ENCODE measurements at regions not wholly inside any gene's neighbourhood (a gene's known extent, or its start where the extent isn't known, plus 50 kb on each side); places are given as distances from the start of the nearest gene placed in this dataset.
A peak's percentile ranks its signal among the peaks of the same experiment; 100 is the strongest.

DNA sequence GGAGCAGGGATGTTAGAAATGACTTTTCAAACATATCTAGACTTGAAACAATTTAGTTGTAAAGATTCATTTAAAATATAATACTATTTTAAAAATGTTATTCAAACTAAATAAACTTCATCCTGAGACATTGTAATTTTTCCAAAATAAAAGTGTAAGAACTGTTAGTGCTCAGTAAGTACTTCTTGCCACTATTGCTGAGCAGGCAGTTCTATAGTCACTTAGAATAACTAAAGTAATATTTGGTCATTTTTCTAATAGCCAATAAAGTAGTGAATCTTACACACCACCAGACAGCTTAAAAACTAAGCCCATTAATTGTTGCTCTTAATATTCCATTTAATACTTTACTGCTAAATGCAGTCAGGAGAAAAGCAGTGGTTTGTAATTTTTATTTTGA, 1120.0 kb upstream of the CDH10 start:
- Histone ChIP-seq H3K27me3 (replicated peaks in 2 of 5; ENCODE audit: control insufficient read depth in 4 of 5, insufficient read depth in 5 of 5, low read length in 4 of 5) (no peaks in the 10 kb centered on the region), H3K9me3 (ENCODE audit: control extremely low read depth in 1 of 5, control insufficient read depth in 4 of 5, insufficient read depth in 2 of 5, low read depth in 1 of 5, low read length in 4 of 5) (peaks cover 0 to 1% (median 0%) of the 10 kb centered on the region in 5 experiments), H3K4me1 (ENCODE audit: control extremely low read depth in 1 of 4, control insufficient read depth in 4 of 4, insufficient read depth in 4 of 4, low read length in 3 of 4) (peaks cover 0 to 4% (median 0%) of the 10 kb centered on the region in 4 experiments), H3K27ac (ENCODE audit: insufficient read depth in 1 of 2, low read depth in 1 of 2, low read length in 2 of 2, poor library complexity in 1 of 2, severe bottlenecking in 2 of 2) (no peak overlapping the region), H3K4me3 (ENCODE audit: control insufficient read depth in 1 of 7, extremely low read depth in 1 of 7, insufficient read depth in 4 of 7, low read depth in 2 of 7, low read length in 6 of 7) (no peak overlapping the region), H3K36me3 (ENCODE audit: control insufficient read depth in 4 of 4, insufficient read depth in 4 of 4, low read length in 3 of 4) (no peaks in the 10 kb centered on the region)
- ChIA-PET CTCF (no interaction called here), POLR2A (no interaction called here)
- DNase-seq: no peak

- Histone ChIP-seq H3K4me3 (ENCODE audit: control insufficient read depth in 1 of 7, extremely low read depth in 1 of 7, insufficient read depth in 4 of 7, low read depth in 2 of 7, low read length in 6 of 7) (no peak overlapping the region), H3K4me1 (ENCODE audit: control extremely low read depth in 1 of 4, control insufficient read depth in 4 of 4, insufficient read depth in 4 of 4, low read length in 3 of 4) (peaks cover 0 to 4% (median 0%) of the 10 kb centered on the region in 4 experiments), H3K9me3 (ENCODE audit: control extremely low read depth in 1 of 5, control insufficient read depth in 4 of 5, insufficient read depth in 2 of 5, low read depth in 1 of 5, low read length in 4 of 5) (peaks cover 0 to 1% (median 0%) of the 10 kb centered on the region in 5 experiments), H3K27me3 (replicated peaks in 2 of 5; ENCODE audit: control insufficient read depth in 4 of 5, insufficient read depth in 5 of 5, low read length in 4 of 5) (no peaks in the 10 kb centered on the region), H3K27ac (ENCODE audit: insufficient read depth in 1 of 2, low read depth in 1 of 2, low read length in 2 of 2, poor library complexity in 1 of 2, severe bottlenecking in 2 of 2) (no peak overlapping the region), H3K36me3 (ENCODE audit: control insufficient read depth in 4 of 4, insufficient read depth in 4 of 4, low read length in 3 of 4) (no peaks in the 10 kb centered on the region)
- ChIA-PET CTCF (interaction anchor here (0.5 kb wide), 1 partner anchor 30 kb away, joined by 4 read pairs; no protein-coding TSS in a partner anchor), POLR2A (interaction anchor here (0.6 kb wide), 1 partner anchor 8 kb away, joined by 3 read pairs; no protein-coding TSS in a partner anchor)
- DNase-seq: no peak
- WGBS (ENCODE audit: insufficient coverage): 100% methylated on average over 1 of the region's 3 CpGs
Measured at GRCh38 chr5:25763781-25764180, 1119.0 kb upstream of the CDH10 start.

- H3K9me3 ChIP-seq (ENCODE audit: control extremely low read depth in 1 of 5, control insufficient read depth in 4 of 5, insufficient read depth in 2 of 5, low read depth in 1 of 5, low read length in 4 of 5): peaks cover 0 to 13% (median 5%) of the 10 kb centered on the region in 5 experiments
- 75% methylated on average over 3 of the region's 3 CpGs for WGBS (ENCODE audit: insufficient coverage)
- H3K4me3 ChIP-seq (ENCODE audit: control insufficient read depth in 1 of 7, extremely low read depth in 1 of 7, insufficient read depth in 4 of 7, low read depth in 2 of 7, low read length in 6 of 7): no peak overlapping the region
- CTCF ChIA-PET: no interaction called here
- POLR2A ChIA-PET: no interaction called here
- DNase-seq: peak in 2 of 3 donors; percentile 1
- no peaks in the 10 kb centered on the region for H3K27me3 ChIP-seq (replicated peaks in 2 of 5; ENCODE audit: control insufficient read depth in 4 of 5, insufficient read depth in 5 of 5, low read length in 4 of 5)
- no peaks in the 10 kb centered on the region for H3K4me1 ChIP-seq (ENCODE audit: control extremely low read depth in 1 of 4, control insufficient read depth in 4 of 4, insufficient read depth in 4 of 4, low read length in 3 of 4)
- H3K36me3 ChIP-seq (ENCODE audit: control insufficient read depth in 4 of 4, insufficient read depth in 4 of 4, low read length in 3 of 4): no peaks in the 10 kb centered on the region
- H3K27ac ChIP-seq (ENCODE audit: insufficient read depth in 1 of 2, low read depth in 1 of 2, low read length in 2 of 2, poor library complexity in 1 of 2, severe bottlenecking in 2 of 2): no peak overlapping the region
Measured at GRCh38 chr5:25754895-25755294, 1110.1 kb upstream of the CDH10 start.

GRCh38 chr5:25744908-25745307, 1100.1 kb upstream of the CDH10 start:
- Histone ChIP-seq H3K27ac (ENCODE audit: insufficient read depth in 1 of 2, low read depth in 1 of 2, low read length in 2 of 2, poor library complexity in 1 of 2, severe bottlenecking in 2 of 2) (no peak overlapping the region), H3K36me3 (ENCODE audit: control insufficient read depth in 4 of 4, insufficient read depth in 4 of 4, low read length in 3 of 4) (no peaks in the 10 kb centered on the region), H3K27me3 (replicated peaks in 2 of 5; ENCODE audit: control insufficient read depth in 4 of 5, insufficient read depth in 5 of 5, low read length in 4 of 5) (no peaks in the 10 kb centered on the region), H3K9me3 (ENCODE audit: control extremely low read depth in 1 of 5, control insufficient read depth in 4 of 5, insufficient read depth in 2 of 5, low read depth in 1 of 5, low read length in 4 of 5) (no peaks in the 10 kb centered on the region), H3K4me1 (ENCODE audit: control extremely low read depth in 1 of 4, control insufficient read depth in 4 of 4, insufficient read depth in 4 of 4, low read length in 3 of 4) (no peaks in the 10 kb centered on the region), H3K4me3 (ENCODE audit: control insufficient read depth in 1 of 7, extremely low read depth in 1 of 7, insufficient read depth in 4 of 7, low read depth in 2 of 7, low read length in 6 of 7) (no peak overlapping the region)
- ChIA-PET POLR2A (no interaction called here), CTCF (no interaction called here)
- no peak for DNase-seq
- WGBS (ENCODE audit: insufficient coverage): 100% methylated on average over 3 of the region's 4 CpGs

DNA sequence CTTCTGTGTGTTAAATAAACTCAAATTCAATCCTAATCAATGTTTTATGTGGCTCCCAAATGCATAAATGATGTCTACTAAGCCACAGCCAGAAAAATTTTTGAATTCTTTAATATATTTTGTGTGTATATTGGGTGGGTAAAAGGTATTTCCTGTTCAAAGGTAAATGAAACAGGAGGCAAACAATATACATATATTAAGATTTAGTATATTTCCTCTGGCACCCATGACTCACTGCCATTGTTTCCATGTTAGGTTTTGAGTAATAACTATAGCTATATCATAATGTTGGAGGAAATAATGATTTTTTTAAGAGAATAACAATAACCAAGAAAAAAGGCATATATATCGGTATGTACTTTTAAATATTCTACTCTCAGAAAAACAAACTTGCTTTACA, 1071.9 kb upstream of the CDH10 start:
- CTCF ChIA-PET: no interaction called here

GRCh38 chr5:25713259-25713658, 1068.5 kb upstream of the CDH10 start:
- H3K27me3 ChIP-seq (replicated peaks in 2 of 5; ENCODE audit: control insufficient read depth in 4 of 5, insufficient read depth in 5 of 5, low read length in 4 of 5): no peaks in the 10 kb centered on the region
- ChIA-PET POLR2A (no interaction called here), CTCF (no interaction called here)
- peak overlapping the region in 1 of 7 experiments; percentile 33 for H3K4me3 ChIP-seq (ENCODE audit: control insufficient read depth in 1 of 7, extremely low read depth in 1 of 7, insufficient read depth in 4 of 7, low read depth in 2 of 7, low read length in 6 of 7)
- no peaks in the 10 kb centered on the region for H3K36me3 ChIP-seq (ENCODE audit: control insufficient read depth in 4 of 4, insufficient read depth in 4 of 4, low read length in 3 of 4)
- no peaks in the 10 kb centered on the region for H3K4me1 ChIP-seq (ENCODE audit: control extremely low read depth in 1 of 4, control insufficient read depth in 4 of 4, insufficient read depth in 4 of 4, low read length in 3 of 4)
- peak; percentile 54 to 86 (median 81) for DNase-seq
- no peak overlapping the region for H3K27ac ChIP-seq (ENCODE audit: insufficient read depth in 1 of 2, low read depth in 1 of 2, low read length in 2 of 2, poor library complexity in 1 of 2, severe bottlenecking in 2 of 2)
- WGBS (ENCODE audit: insufficient coverage): 0% methylated on average over 4 of the region's 7 CpGs
- H3K9me3 ChIP-seq (ENCODE audit: control extremely low read depth in 1 of 5, control insufficient read depth in 4 of 5, insufficient read depth in 2 of 5, low read depth in 1 of 5, low read length in 4 of 5): no peaks in the 10 kb centered on the region

More for the DNA sequence above, 1071.9 kb upstream of the CDH10 start:
- Histone ChIP-seq H3K36me3 (ENCODE audit: control insufficient read depth in 4 of 4, insufficient read depth in 4 of 4, low read length in 3 of 4) (no peaks in the 10 kb centered on the region), H3K9me3 (ENCODE audit: control extremely low read depth in 1 of 5, control insufficient read depth in 4 of 5, insufficient read depth in 2 of 5, low read depth in 1 of 5, low read length in 4 of 5) (no peaks in the 10 kb centered on the region), H3K27me3 (replicated peaks in 2 of 5; ENCODE audit: control insufficient read depth in 4 of 5, insufficient read depth in 5 of 5, low read length in 4 of 5) (no peaks in the 10 kb centered on the region), H3K4me3 (ENCODE audit: control insufficient read depth in 1 of 7, extremely low read depth in 1 of 7, insufficient read depth in 4 of 7, low read depth in 2 of 7, low read length in 6 of 7) (no peak overlapping the region), H3K27ac (ENCODE audit: insufficient read depth in 1 of 2, low read depth in 1 of 2, low read length in 2 of 2, poor library complexity in 1 of 2, severe bottlenecking in 2 of 2) (no peak overlapping the region), H3K4me1 (ENCODE audit: control extremely low read depth in 1 of 4, control insufficient read depth in 4 of 4, insufficient read depth in 4 of 4, low read length in 3 of 4) (no peaks in the 10 kb centered on the region)
- DNase-seq: no peak
- POLR2A ChIA-PET: no interaction called here
- WGBS (ENCODE audit: insufficient coverage): no CpG with 5 or more reads among the region's 1 CpG

GRCh38 chr5:25707093-25707492, 1062.3 kb upstream of the CDH10 start:
- WGBS (ENCODE audit: insufficient coverage): no CpG with 5 or more reads among the region's 2 CpGs
- peaks cover 0 to 1% (median 0%) of the 10 kb centered on the region in 5 experiments for H3K9me3 ChIP-seq (ENCODE audit: control extremely low read depth in 1 of 5, control insufficient read depth in 4 of 5, insufficient read depth in 2 of 5, low read depth in 1 of 5, low read length in 4 of 5)
- no peaks in the 10 kb centered on the region for H3K4me1 ChIP-seq (ENCODE audit: control extremely low read depth in 1 of 4, control insufficient read depth in 4 of 4, insufficient read depth in 4 of 4, low read length in 3 of 4)
- no peak overlapping the region for H3K27ac ChIP-seq (ENCODE audit: insufficient read depth in 1 of 2, low read depth in 1 of 2, low read length in 2 of 2, poor library complexity in 1 of 2, severe bottlenecking in 2 of 2)
- no peak overlapping the region for H3K4me3 ChIP-seq (ENCODE audit: control insufficient read depth in 1 of 7, extremely low read depth in 1 of 7, insufficient read depth in 4 of 7, low read depth in 2 of 7, low read length in 6 of 7)
- ChIA-PET CTCF (no interaction called here), POLR2A (no interaction called here)
- H3K27me3 ChIP-seq (replicated peaks in 2 of 5; ENCODE audit: control insufficient read depth in 4 of 5, insufficient read depth in 5 of 5, low read length in 4 of 5): no peaks in the 10 kb centered on the region
- H3K36me3 ChIP-seq (ENCODE audit: control insufficient read depth in 4 of 4, insufficient read depth in 4 of 4, low read length in 3 of 4): no peaks in the 10 kb centered on the region
- DNase-seq: no peak
